HG03432 (cell line): ENCODE measurements at regions not wholly inside any gene's neighbourhood (a gene's known extent, or its start where the extent isn't known, plus 50 kb on each side); places are given as distances from the start of the nearest gene placed in this dataset.
"Not testable (repeated sequence)": the region's sequence is repeated elsewhere in the genome, so short reads cannot be mapped to it uniquely, and the experiment has no call there.

Experiments used
- ATAC-seq: cut with Tn5 transposase; IDR thresholded peaks from one replicate; pipeline ENCODE4 v1.9.1; 2021; ENCODE audit warnings: mild to moderate bottlenecking, moderate library complexity; ENCODE audit not compliant: unreplicated experiment

DNA sequence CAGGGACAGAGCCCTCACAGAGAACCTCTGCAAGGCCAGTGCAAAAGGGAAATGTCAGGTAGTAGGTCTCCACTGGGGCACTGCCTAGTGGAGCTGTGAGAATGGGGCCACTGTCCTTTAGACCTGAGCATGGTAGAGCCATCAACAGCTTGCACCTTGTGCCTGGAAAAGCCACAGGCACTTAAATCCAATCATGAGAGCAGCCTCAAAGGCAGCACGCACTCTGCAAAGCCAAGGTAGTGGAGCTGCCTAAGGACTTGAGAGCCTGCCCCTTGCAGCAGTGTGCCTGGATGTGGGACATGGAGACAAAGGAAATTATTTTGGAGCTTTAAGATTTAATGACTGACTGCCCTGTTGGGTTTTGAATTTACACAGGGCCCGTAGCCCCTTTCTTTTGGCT, 918.5 kb upstream of the POT1 start:
- no peak for ATAC-seq

DNA sequence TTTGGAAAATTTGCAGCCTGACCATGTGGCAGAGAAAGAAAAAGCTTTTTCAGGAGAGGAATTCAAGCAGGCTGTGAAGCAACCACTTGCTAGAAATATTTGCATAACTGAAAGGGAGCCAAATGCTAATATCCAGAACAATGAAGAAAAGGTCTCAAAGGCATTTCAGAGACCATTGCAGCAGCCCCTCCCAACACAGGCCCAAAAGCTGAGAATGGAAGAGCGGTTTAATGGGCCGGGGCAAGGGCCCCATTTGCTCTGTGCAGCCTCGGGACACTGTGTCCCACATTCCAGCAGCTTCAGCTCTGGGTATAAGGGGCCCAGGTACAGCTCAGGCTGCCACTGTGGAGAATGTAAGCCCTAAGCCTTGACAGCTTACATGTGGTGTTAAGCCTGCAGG, 918.1 kb upstream of the POT1 start:
- no peak for ATAC-seq

DNA sequence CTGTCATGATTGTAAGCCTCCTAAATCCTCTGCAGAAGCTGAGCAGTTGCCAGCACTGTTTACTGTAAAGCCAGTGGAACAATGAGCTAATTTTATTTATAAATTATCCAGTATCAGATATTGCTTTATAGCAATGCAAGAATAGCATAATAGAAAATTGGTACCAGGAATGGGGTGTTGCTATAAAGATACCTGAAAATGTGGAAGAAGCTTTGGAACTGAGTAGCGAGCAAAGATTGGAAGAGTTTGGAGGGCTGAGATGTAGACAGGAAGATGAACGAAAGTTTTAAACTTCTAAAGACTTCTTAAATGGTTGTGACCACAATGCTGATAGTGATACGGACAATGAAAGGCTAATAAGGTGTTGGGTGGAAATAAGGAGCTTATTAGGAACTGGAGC, 917.4 kb upstream of the POT1 start:
- no peak for ATAC-seq

DNA sequence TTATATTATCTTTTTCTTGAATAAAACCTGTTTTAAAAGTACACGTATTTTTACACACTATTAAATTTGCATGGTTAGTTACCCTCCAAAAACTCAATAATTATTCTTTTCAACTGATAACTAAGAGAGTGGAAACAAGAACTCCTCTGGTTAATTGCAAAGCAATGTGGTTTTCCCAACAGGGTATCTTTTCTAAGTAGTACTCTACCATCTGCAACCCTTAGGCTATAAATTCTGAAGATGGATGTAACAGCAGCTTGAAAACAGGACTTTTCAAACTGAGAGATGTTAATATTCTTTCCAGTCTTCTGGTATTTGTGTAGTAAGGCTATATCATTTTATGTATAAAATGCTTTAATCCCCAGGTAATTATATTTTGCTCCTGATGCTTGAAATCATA, 916.1 kb upstream of the POT1 start:
- no peak for ATAC-seq

DNA sequence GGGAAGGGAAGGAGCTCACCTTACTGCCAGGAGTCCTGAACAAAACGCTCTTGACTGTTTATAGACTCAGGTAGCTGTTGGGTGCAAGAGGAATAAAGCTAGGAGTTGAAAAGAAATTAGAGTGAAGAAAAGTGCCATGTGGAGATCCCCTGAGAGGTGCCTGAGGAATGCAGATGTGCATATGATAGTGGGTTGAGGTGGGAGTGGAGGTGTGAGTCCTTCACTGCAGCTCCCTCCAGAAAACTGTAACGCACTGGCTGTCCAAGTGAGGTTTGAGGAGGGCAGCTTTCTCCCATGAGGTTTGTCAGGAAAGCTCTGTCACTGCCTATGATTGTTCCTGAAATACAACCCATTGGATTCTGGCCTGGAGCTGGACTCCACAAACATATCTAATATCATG, 904.8 kb upstream of the POT1 start:
- ATAC-seq: no peak

DNA sequence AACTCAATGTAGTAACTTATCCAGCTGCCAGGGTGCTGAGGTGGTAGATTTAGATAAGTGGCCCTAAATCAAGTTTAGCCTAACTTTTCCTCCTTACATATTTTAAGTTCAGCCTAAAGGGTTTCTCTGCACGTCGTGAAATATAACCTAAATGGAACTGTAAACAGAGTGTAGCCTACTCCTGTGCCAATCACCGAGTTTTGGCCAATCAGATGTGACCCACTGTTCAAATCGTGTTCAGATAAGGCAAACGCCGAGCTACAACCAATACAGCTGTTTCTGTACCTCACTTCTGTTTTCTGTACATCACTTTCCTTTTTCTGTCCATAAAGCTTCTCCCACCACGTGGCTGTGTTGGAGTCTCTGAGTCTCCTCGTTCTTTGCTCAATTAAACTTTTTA, 904.2 kb upstream of the POT1 start:
- no peak for ATAC-seq

DNA sequence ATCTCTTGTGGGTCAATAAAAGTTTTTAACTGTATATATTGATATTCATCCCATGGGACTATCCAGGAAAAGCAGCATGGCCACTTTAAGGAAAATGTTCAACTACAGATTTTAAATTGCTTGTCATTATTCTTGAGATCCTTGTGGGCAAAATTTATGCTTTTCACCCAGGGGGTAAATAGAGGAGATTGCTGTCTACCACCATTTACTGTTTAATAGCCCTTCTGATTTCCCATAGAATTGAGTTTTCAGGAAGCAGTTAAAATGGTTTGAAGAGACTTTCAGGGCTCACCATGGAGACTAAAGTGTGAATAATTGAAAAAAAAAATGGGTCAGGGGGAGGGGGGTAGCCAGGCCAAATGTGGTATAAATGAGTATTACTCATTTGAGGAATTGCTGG, 901.1 kb upstream of the POT1 start:
- ATAC-seq: no peak

DNA sequence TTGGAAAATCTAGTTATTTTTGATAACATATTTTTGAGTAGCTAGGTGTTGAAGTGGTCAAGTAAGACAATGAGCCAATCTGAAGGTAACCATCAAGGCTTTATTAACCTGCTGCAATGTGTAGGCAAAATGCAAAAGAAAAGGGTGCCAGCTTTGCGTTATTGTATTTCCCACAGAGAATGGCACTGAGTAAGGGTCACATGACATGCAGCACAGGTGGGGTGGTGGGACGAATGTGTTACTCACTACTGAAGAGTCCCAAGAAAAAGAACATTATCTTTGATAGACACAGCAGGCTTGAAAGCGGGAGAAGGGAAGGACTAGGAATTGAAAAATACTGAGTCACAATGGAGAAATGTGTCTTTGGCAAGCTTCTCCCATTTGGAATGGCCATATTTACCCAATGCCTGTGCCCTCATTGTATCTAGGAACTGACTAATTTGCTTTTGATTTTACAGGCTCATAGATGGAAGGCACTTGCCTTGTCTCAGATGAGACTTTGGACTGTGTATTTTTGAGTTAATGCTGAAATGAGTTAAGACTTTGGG, 898.6 kb upstream of the POT1 start:
- no peak for ATAC-seq

DNA sequence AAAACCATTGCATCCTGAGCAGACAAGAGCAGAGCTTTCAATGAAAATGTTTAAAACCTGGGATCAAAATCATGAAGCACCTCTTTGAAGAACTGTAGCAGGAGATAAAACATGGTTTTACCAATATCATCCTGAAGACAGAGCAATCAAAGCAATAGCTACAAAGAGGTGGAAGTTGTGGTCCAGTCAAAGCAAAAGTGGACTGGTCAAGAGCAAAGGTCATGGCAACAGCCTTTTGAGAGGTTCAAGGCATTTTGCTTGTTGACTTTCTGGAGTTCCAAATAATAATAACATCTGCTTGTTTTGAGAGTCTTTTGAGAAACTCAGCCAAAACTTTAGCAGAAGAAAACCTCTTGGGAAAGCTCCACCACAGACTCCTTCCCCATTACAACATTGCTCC, 893.9 kb upstream of the POT1 start:
- no peak for ATAC-seq

DNA sequence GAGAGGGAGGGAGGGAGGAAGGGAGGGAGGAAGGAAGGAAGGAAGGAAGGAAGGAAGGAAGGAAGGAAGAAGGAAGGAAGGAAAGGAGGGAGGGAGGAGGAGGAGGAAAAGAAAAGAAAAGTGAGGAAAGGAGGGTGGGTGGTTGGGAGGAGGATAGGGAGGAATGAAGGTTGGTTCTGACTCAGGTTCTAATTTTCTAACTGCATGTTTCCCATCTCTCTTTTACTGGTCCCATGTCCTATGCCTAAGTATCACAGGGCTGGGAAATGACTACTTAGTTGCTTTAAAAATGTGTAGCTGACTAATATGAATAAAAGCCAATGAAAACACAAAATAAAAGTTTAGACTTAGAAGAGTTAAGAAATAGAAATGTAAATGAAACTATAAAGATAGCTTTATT, 890.9 kb upstream of the POT1 start:
- ATAC-seq: no peak

DNA sequence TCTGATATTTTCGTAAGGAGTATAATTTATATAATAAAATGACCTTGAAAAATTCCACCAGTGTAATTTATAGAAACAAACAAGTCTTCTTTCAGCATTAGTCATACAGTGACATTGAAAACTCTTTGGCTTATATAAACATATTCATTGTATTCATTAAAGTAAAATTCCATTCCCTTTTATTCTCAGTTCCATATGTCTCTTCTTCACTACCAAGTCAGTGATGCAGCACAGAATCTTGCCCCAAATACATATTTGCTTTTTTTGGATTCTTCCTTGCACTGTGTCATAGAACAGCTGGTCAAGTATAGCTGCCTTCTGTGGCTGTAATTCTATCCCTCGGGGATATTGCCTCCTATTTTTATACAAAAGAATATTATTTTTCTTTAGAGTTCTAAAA, 884.5 kb upstream of the POT1 start:
- no peak for ATAC-seq

DNA sequence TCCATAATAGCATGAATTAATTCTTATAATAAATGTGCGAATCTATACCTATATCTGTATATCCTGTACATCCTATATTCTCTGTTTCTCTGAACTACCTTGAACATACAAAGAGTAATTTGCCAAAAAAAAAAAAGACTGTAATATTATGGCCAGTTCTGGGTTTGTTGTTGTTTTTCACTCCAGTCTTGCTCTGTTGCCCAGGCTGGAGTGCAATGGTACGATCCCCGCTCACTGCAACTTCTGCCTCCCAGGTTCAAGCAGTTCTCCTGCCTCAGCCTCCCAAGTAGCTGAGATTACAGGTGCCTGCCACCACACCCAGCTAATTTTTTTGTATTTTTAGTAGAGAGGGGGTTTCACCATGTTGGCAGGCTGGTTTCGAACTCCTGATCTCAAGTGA, 876.9 kb upstream of the POT1 start:
- not testable (repeated sequence) for ATAC-seq

DNA sequence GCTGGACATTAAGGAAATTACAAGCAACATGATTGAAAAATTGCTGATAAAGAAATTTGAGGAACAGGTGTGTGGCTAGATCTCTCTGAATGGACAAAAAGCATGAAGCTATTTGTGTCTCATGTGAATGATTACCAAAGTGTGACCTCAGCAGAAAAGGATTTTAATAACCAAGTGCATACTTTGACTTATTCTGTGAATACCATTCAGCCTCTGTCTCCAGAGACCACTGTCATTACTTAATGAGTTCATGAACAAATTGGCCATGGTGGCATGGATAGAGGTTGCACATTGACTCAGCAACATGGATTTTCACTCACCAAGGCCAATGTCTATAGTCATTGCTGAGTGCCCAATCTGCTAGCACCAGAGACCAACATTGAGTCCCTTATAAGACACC, 874.6 kb upstream of the POT1 start:
- ATAC-seq: no peak

DNA sequence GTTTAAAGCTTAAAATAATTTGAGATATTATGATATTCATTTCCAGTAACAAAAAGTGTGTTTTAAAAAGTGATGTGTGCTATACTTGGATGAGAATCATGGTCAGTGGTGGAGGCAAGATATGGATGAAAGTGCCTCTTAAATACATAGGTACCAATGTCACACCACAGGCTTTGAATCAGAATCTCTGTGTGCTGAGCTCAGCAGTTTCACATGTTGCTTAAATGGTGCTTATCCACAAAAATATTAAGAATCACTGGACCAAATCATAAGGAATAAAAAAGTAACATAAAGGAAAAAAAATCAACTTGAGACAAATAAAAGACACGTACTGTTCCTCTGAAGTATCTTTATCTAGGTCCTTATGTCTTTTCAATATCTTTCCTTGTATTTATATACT, 850.5 kb upstream of the POT1 start:
- ATAC-seq: no peak

DNA sequence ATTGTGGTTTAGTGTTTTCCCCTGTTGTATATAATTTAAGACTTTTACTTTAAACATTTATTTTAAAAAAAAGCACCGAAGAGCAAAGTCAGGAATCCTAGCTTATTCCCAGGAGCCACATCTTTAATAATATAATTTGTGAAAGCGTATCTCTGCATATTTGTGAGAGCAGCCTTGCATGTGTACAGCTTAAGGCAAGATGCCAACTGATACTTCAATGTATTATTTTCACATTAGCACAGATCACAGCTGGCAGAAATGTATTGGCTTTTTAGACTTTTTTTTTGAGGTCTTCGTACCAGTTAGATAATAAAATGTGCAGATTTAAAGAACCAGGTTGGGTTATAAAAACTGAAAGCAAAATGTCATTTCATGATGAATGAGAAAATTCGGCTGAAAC, 845.7 kb upstream of the POT1 start:
- no peak for ATAC-seq

DNA sequence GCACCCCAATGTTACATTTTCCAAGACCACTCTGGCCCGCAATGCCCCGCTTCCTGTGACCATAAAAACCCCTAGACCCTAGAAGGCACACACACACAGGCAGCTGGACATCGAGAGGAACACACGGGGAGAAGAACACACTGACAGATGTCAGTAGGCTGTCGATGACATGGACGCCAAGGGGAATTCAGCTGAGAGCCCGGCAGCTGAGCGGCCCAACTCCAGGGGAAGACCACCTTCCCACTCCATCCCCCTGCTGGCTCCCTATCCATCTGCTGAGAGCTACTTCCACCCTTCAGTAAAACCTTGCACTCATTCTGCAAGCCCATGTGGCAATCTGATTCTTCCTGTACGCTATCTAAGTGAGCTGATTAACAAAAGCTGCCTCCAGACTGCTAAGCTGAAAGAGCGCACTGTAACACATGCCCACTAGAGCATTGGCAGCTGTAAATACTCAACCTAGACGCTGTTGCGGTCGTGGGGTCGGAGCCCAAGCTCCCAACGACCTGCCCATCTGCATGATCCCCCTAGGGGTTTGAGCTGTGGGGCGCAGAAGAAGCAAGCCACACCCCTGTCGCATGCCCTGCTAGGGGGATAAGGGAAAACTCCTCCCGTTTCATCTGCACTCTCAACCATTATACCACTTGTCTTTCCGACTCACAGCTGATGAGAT, 843.6 kb upstream of the POT1 start:
- ATAC-seq: no peak

DNA sequence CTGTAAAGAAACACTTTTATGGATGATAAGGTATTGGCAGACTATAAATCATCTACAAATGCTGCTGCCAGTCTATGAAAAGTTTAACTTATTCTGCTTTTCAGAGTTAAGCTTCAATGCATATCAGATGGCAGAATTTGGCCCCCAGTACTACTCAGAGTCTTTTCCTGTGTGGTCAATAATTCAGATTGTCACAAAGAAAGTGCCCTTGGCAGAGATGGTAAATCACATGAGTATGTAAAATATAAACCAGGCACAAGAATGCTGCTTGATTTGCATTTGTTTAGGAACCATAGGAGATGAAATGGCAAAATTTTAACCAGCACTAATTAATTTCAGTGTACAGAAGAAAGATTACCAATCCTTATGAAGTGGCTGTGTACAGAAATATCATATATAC, 818.3 kb upstream of the POT1 start:
- ATAC-seq: no peak

DNA sequence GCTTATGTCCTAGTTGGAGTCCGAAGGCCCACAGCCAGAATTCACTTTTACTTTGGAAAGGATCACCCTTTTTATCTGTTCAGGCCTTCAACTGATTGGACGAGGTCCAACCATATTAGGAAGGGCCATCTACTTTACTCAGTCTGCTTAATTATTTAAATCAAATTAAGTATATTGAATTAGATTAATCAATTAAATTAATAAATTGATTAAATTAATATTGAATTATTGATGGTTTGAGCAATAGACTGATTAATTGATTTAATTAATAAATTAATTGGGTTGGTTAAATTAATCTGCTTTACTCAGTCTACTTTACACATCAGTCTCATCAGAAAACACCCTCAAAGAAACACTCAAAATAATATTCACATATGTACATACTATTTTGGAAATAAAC, 816.9 kb upstream of the POT1 start:
- no peak for ATAC-seq

DNA sequence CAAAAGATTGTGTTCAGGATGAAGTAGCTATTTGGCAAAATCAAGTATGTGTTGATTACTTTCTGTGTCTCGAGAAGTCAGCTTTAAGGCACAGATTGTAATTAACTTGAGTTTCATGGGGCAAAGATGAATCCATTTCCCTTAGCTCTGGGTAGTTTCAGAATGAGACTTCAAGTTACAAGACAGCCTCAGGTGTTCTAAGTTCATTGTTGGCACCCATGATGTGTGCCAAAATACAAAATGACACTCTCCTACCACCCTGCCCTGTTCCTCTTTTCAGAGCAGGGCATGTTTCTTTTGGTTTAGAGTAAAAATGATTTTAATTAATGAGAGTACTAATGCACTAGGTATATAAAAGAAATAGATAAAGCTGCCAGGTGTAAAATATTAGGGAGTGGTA, 797.6 kb upstream of the POT1 start:
- ATAC-seq: no peak

DNA sequence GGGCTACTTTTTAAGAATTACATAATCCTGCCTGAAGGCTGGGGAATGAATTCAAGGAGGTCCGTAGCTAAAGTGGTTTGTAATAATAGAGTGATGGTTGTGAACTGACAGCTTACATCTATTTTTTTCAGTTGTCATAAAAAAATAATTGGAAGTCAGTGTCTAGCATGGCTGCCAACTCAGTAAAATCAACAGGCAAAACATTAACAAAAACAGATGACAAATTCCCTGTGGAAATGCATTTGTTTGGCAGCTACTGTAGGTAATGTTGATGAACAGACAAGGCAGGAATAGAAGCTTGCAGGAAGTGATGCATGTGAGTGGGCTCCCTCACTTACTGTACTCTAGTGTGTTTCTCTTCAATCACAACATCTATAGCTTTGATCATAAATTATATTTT, 766.0 kb upstream of the POT1 start:
- ATAC-seq: no peak

DNA sequence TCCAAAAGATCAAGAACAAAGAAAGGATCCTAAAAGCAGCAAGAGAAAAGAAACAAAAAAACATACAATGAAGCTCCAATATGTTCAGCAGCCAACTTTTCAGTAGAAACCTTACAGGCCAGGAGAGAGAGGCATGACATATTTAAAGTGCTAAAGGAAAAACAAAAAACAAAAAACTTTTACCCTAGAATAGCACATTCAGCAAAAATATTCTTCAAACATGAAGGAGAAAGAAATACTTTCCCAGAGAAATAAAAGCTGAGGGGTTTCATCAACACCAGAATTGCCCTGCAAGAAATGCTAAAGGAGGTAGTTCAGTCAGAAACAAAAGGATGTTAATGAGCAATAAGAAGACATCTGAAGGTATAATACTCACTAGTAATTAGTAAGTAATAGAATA, 753.5 kb upstream of the POT1 start:
- no peak for ATAC-seq

DNA sequence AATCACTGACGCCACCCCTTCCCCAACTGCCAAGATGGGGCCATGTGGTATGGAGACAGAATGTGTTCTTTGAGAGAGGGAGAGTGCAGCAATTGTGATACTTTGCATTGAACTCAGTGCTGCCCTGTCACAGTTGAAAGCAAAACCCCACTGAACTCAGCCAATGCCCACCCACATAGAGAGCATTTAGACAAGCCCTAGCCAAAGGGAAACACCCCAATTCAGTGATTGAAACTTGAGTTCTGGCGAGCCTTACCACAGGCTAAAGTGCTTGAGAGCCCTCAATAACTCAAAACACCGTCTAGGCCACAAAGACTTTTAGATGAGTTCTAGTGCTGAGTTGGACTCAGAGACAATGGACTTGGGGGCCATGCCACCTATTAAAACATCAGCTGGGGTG, 751.9 kb upstream of the POT1 start:
- peak; percentile 83 for ATAC-seq

DNA sequence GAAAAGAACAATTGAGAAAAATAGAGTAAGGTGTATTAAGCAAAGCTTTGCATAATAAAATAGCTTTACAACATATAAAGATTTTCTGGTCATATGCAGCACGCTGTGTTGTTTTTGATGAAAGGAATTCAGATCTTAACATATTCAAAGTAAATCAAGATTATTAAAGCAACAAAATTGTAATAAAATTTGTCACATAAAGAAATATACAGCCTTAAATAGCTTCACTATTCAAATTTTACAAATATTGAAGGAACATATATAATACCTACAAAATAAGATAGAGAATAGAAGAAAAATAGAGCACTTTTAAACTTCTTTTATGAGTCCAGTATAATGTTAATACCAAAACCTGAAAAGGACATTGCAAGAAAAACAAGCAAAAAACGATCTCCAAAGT, 749.1 kb upstream of the POT1 start:
- no peak for ATAC-seq
